Adrenal gland (tissue), 5 donors: ENCODE measurements at regions not wholly inside any gene's neighbourhood (a gene's known extent, or its start where the extent isn't known, plus 50 kb on each side); places are given as distances from the start of the nearest gene placed in this dataset.
A peak's percentile ranks its signal among the peaks of the same experiment; 100 is the strongest.

Experiments used
- POLR2A ChIP-seq, 2 donors: fragments of 450-650 bp; IDR thresholded peaks; one replicate each; pipeline ENCODE4 v1.6.1; 2017; ENCODE audit warnings: antibody characterized with exemption in 2 of 2, mild to moderate bottlenecking in 2 of 2, moderate library complexity in 1 of 2
- TF ChIP-seq, protein P1 (sequence below), 6 experiments: fragments of 450-650 bp in 4 of 6; fragments of 200-600 bp in 2 of 6; sonication (generic) in 1 of 6; IDR thresholded peaks; 1 replicate in 5 of 6; 2 replicates in 1 of 6; pipeline versions ENCODE4 v1.5.1 to v1.8.0; 2016 to 2021; ENCODE audit warnings: antibody characterized with exemption in 6 of 6, mild to moderate bottlenecking in 2 of 6, moderate library complexity in 1 of 6
- donor health status: DM: no; HTN: no; CAD: no.

DNA sequence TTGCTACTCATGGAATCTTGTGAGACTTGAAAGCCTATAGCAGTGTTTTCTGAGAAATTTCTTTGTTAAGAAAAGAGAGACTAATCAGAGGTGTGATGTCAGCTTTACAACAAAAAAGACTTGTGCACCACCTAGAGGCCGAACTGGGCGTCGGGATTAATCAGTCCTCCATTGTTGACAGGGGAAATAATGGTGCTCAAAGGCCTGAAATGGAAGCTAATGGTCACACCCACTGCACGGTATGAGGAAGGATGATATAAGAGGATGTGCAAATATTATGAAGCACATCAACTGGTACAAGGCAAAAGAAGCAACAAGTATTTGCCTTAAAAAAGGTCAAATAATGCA lies 480.2 kb upstream of the MIR17HG start:
- TF ChIP-seq, protein P1, sequence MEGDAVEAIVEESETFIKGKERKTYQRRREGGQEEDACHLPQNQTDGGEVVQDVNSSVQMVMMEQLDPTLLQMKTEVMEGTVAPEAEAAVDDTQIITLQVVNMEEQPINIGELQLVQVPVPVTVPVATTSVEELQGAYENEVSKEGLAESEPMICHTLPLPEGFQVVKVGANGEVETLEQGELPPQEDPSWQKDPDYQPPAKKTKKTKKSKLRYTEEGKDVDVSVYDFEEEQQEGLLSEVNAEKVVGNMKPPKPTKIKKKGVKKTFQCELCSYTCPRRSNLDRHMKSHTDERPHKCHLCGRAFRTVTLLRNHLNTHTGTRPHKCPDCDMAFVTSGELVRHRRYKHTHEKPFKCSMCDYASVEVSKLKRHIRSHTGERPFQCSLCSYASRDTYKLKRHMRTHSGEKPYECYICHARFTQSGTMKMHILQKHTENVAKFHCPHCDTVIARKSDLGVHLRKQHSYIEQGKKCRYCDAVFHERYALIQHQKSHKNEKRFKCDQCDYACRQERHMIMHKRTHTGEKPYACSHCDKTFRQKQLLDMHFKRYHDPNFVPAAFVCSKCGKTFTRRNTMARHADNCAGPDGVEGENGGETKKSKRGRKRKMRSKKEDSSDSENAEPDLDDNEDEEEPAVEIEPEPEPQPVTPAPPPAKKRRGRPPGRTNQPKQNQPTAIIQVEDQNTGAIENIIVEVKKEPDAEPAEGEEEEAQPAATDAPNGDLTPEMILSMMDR (IDR thresholded peaks at IDR 0.05): peak; percentile 62 to 80 (median 73)
- TF ChIP-seq POLR2A (IDR thresholded peaks at IDR 0.05): no peak
